ENCODE measurements at regions not wholly inside any gene's neighbourhood (a gene's known extent, or its start where the extent isn't known, plus 50 kb on each side); places are given as distances from the start of the nearest gene placed in this dataset.
A peak's percentile ranks its signal among the peaks of the same experiment; 100 is the strongest.

- H4K20me1 ChIP-seq (replicated peaks; ENCODE audit: control insufficient read depth, insufficient read depth, low read length), result no peaks in the 10 kb centered on the region
- ChIA-PET POLR2A (no interaction called here), CTCF (ENCODE audit: low intra/inter-chr PET ratio) (no interaction called here)
- H3K9me3 ChIP-seq (replicated peaks; ENCODE audit: control insufficient read depth, insufficient read depth, low read depth, low read length), result no peaks in the 10 kb centered on the region
- H3K9ac ChIP-seq (ENCODE audit: insufficient read depth in 1 of 2, low read depth in 2 of 2, low read length in 2 of 2), result no peak overlapping the region
- TF ChIP-seq CREB1 (IDR thresholded peaks at IDR 0.05), result no peak
- TF ChIP-seq CREB1 (CRISPR knock-in tag; IDR thresholded peaks at IDR 0.05), result no peak
- TF ChIP-seq PYGO2 (tag; IDR thresholded peaks at IDR 0.05), result no peak
- TF ChIP-seq MAFK (IDR thresholded peaks at IDR 0.05; ENCODE audit: low read length), result no peak
- TF ChIP-seq CEBPG (CRISPR knock-in tag; IDR thresholded peaks at IDR 0.05), result no peak
- TF ChIP-seq CEBPG (tag; conservative IDR thresholded peaks at IDR 0.05 in 1 of 2, IDR thresholded peaks at IDR 0.05 in 1 of 2), result peak in 1 of 2 experiments; percentile 68; a peak in 3 of 4 replicates
- TF ChIP-seq CEBPB (tag; IDR thresholded peaks at IDR 0.05), result peak; percentile 66
- no peaks in the 10 kb centered on the region for H3K27me3 ChIP-seq (ENCODE audit: control insufficient read depth in 2 of 2, insufficient read depth in 2 of 2, low read length in 2 of 2)
- no peaks in the 10 kb centered on the region for H3K9me1 ChIP-seq (ENCODE audit: control insufficient read depth, insufficient read depth, low read length)
- no peak overlapping the region for H3K4me3 ChIP-seq
- H3K4me1 ChIP-seq (replicated peaks in 1 of 2; ENCODE audit: control insufficient read depth in 2 of 2, insufficient read depth in 2 of 2, low read length in 2 of 2), result no peaks in the 10 kb centered on the region
- H3K36me3 ChIP-seq (ENCODE audit: control insufficient read depth, insufficient read depth, low read length), result no peaks in the 10 kb centered on the region
- no peak overlapping the region for H3K4me2 ChIP-seq (ENCODE audit: insufficient read depth, low read length)
- 4% methylated on average over 2 of the region's 2 CpGs for WGBS (ENCODE audit: insufficient coverage, low coverage, missing lambda C conversion rate)
- H3K27ac ChIP-seq (ENCODE audit: extremely low read depth, low read depth, low read length), result no peak overlapping the region
- DNase-seq (ENCODE audit: extremely low read depth in 1 of 4, low spot score in 3 of 4) (no peak), FAIRE-seq (no peak), ATAC-seq (no peak)
- in situ Hi-C loops (cut with MboI) (no loop called here), intact Hi-C loops (cut with micrococcal nuclease) (no loop called here)
- H3K79me2 ChIP-seq (ENCODE audit: control insufficient read depth, insufficient read depth, low read length), result no peaks in the 10 kb centered on the region
- H2AFZ ChIP-seq (ENCODE audit: low read depth, low read length), result no peak overlapping the region
- no TSS peak for BruUV-seq (replicated peaks)
Measured at GRCh38 chrX:16307950-16308349, 140.7 kb downstream of the MAGEB17 start.

GRCh38 chrX:16308773-16309172 lies 141.5 kb downstream of the MAGEB17 start:
- POLR2A ChIA-PET, result no interaction called here
- BruUV-seq (replicated peaks), result no TSS peak
- no peak for FAIRE-seq

More at GRCh38 chrX:16308773-16309172, 141.5 kb downstream of the MAGEB17 start:
- H3K9me3 ChIP-seq (replicated peaks; ENCODE audit: control insufficient read depth, insufficient read depth, low read depth, low read length), result no peaks in the 10 kb centered on the region
- no peak for ATAC-seq
- 0% methylated on average over 4 of the region's 4 CpGs for WGBS (ENCODE audit: insufficient coverage, low coverage, missing lambda C conversion rate)
- intact Hi-C loops (cut with micrococcal nuclease), result no loop called here
- H3K27ac ChIP-seq (ENCODE audit: extremely low read depth, low read depth, low read length), result no peak overlapping the region
- no peak overlapping the region for H3K9ac ChIP-seq (ENCODE audit: insufficient read depth in 1 of 2, low read depth in 2 of 2, low read length in 2 of 2)
- H3K79me2 ChIP-seq (ENCODE audit: control insufficient read depth, insufficient read depth, low read length), result no peaks in the 10 kb centered on the region
- DNase-seq (ENCODE audit: extremely low read depth in 1 of 4, low spot score in 3 of 4), result no peak
- in situ Hi-C loops (cut with MboI), result no loop called here
- no peaks in the 10 kb centered on the region for H4K20me1 ChIP-seq (replicated peaks; ENCODE audit: control insufficient read depth, insufficient read depth, low read length)
- H3K27me3 ChIP-seq (ENCODE audit: control insufficient read depth in 2 of 2, insufficient read depth in 2 of 2, low read length in 2 of 2), result no peaks in the 10 kb centered on the region
- CTCF ChIA-PET (ENCODE audit: low intra/inter-chr PET ratio), result no interaction called here
- H3K4me3 ChIP-seq, result no peak overlapping the region
- no peak for TF ChIP-seq SAP30 (IDR thresholded peaks at IDR 0.05; ENCODE audit: borderline replicate concordance, insufficient read depth, low read depth, low read length, poor library complexity, severe bottlenecking)
- TF ChIP-seq SRF (CRISPR knock-in tag; IDR thresholded peaks at IDR 0.05), result peak in 1 of 2 experiments; percentile 64; a peak in 1 of 4 replicates
- no peak for TF ChIP-seq ZNF133 (CRISPR knock-in tag; IDR thresholded peaks at IDR 0.05)
- no peak for TF ChIP-seq TEAD2 (tag; IDR thresholded peaks at IDR 0.05)
- H3K36me3 ChIP-seq (ENCODE audit: control insufficient read depth, insufficient read depth, low read length), result no peaks in the 10 kb centered on the region
- no peaks in the 10 kb centered on the region for H3K9me1 ChIP-seq (ENCODE audit: control insufficient read depth, insufficient read depth, low read length)
- H3K4me2 ChIP-seq (ENCODE audit: insufficient read depth, low read length), result no peak overlapping the region
- no peak overlapping the region for H2AFZ ChIP-seq (ENCODE audit: low read depth, low read length)
- H3K4me1 ChIP-seq (replicated peaks in 1 of 2; ENCODE audit: control insufficient read depth in 2 of 2, insufficient read depth in 2 of 2, low read length in 2 of 2), result no peaks in the 10 kb centered on the region
